ENCODE measurements at regions not wholly inside any gene's neighbourhood (a gene's known extent, or its start where the extent isn't known, plus 50 kb on each side); places are given as distances from the start of the nearest gene placed in this dataset.
"Not testable (repeated sequence)": the region's sequence is repeated elsewhere in the genome, so short reads cannot be mapped to it uniquely, and the experiment has no call there.

DNA sequence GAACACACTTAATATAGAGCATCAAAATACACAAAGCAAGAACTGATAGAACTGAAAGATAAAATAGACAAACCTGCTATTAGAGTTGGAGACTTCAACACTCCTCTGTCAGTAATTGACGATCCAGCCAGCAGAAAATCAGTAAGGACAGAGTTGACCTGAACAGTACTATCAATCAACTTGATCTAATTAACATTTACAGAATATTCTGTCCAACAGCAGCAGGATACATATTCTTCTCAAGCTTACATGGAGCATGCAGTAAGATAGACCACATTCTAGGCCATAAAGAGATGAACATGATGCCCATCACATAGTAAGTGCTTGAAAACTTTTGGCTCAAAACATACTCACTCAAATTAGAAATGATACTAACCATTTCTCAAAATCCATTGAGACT, 196.7 kb upstream of the KLF3 start:
- DNase-seq = no peak
- Histone ChIP-seq H3K9me3 (ENCODE audit: severe bottlenecking) (peaks cover 8% of the 10 kb centered on the region), H3K36me3 (no peaks in the 10 kb centered on the region), H3K4me3 (ENCODE audit: low read depth, low read length) (no peak overlapping the region), H3K27me3 (ENCODE audit: insufficient read depth, low read depth, severe bottlenecking) (no peaks in the 10 kb centered on the region), H3K27ac (no peak overlapping the region)
- TF ChIP-seq, protein P1, sequence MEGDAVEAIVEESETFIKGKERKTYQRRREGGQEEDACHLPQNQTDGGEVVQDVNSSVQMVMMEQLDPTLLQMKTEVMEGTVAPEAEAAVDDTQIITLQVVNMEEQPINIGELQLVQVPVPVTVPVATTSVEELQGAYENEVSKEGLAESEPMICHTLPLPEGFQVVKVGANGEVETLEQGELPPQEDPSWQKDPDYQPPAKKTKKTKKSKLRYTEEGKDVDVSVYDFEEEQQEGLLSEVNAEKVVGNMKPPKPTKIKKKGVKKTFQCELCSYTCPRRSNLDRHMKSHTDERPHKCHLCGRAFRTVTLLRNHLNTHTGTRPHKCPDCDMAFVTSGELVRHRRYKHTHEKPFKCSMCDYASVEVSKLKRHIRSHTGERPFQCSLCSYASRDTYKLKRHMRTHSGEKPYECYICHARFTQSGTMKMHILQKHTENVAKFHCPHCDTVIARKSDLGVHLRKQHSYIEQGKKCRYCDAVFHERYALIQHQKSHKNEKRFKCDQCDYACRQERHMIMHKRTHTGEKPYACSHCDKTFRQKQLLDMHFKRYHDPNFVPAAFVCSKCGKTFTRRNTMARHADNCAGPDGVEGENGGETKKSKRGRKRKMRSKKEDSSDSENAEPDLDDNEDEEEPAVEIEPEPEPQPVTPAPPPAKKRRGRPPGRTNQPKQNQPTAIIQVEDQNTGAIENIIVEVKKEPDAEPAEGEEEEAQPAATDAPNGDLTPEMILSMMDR (IDR thresholded peaks at IDR 0.05; ENCODE audit: low read depth, low read length) = no peak

- H3K27me3 ChIP-seq (ENCODE audit: insufficient read depth, low read depth, severe bottlenecking) = no peaks in the 10 kb centered on the region
- no peak overlapping the region for H3K4me3 ChIP-seq (ENCODE audit: low read depth, low read length)
- no peak overlapping the region for H3K27ac ChIP-seq
- H3K9me3 ChIP-seq (ENCODE audit: severe bottlenecking) = peaks cover 8% of the 10 kb centered on the region
- TF ChIP-seq, protein P1 (IDR thresholded peaks at IDR 0.05; ENCODE audit: low read depth, low read length) = no peak
- no peaks in the 10 kb centered on the region for H3K36me3 ChIP-seq
- no peak for DNase-seq
These were observed 195.6 kb upstream of the KLF3 start for GRCh38 chr4:38468339-38468866.

- H3K27me3 ChIP-seq (ENCODE audit: insufficient read depth, low read depth, severe bottlenecking) = no peaks in the 10 kb centered on the region
- no peak overlapping the region for H3K27ac ChIP-seq
- H3K9me3 ChIP-seq (ENCODE audit: severe bottlenecking) = peaks cover 8% of the 10 kb centered on the region
- TF ChIP-seq, protein P1 (IDR thresholded peaks at IDR 0.05; ENCODE audit: low read depth, low read length) = no peak
- no peak overlapping the region for H3K4me3 ChIP-seq (ENCODE audit: low read depth, low read length)
- DNase-seq = no peak
- no peaks in the 10 kb centered on the region for H3K36me3 ChIP-seq
These were observed 194.6 kb upstream of the KLF3 start for GRCh38 chr4:38469410-38469809.

- Histone ChIP-seq H3K9me3 (ENCODE audit: severe bottlenecking) (peaks cover 10% of the 10 kb centered on the region), H3K27ac (no peak overlapping the region), H3K27me3 (ENCODE audit: insufficient read depth, low read depth, severe bottlenecking) (no peaks in the 10 kb centered on the region), H3K36me3 (no peaks in the 10 kb centered on the region), H3K4me3 (ENCODE audit: low read depth, low read length) (no peak overlapping the region)
- no peak for DNase-seq
- TF ChIP-seq, protein P1 (IDR thresholded peaks at IDR 0.05; ENCODE audit: low read depth, low read length) = no peak
These were observed 193.2 kb upstream of the KLF3 start for GRCh38 chr4:38470735-38471262.

DNA sequence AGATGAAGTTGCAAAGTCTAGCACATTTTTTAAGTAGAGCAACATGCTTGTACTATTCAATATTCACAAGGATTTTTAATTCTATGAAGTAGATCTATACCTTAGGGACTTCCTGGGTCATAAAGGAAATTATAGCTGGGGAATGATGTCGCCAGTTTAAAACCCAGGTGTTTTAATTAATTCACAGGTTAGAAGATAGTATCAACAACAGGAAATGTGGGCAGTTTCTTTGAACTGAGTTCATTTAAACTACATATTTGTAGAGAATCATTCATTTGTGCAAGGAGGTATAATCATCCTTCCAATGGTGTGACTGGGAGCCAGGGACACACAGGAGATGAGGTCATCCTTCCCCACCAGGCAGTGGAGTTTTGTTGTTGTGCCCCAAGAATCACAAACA, 181.3 kb upstream of the KLF3 start:
- TF ChIP-seq, protein P1 (IDR thresholded peaks at IDR 0.05; ENCODE audit: low read depth, low read length) = no peak
- no peak overlapping the region for H3K4me3 ChIP-seq (ENCODE audit: low read depth, low read length)
- peaks cover under 1% of the 10 kb centered on the region for H3K9me3 ChIP-seq (ENCODE audit: severe bottlenecking)
- H3K27ac ChIP-seq = no peak overlapping the region
- no peak for DNase-seq
- H3K36me3 ChIP-seq = no peaks in the 10 kb centered on the region
- H3K27me3 ChIP-seq (ENCODE audit: insufficient read depth, low read depth, severe bottlenecking) = no peaks in the 10 kb centered on the region

GRCh38 chr4:38483628-38484027, 180.4 kb upstream of the KLF3 start:
- not testable (repeated sequence) for H3K36me3 ChIP-seq; H3K27me3 ChIP-seq (ENCODE audit: insufficient read depth, low read depth, severe bottlenecking); H3K4me3 ChIP-seq (ENCODE audit: low read depth, low read length); DNase-seq; H3K27ac ChIP-seq; H3K9me3 ChIP-seq (ENCODE audit: severe bottlenecking)

Measured in WERI-Rb-1 (cell line).